ENCODE measurements at regions not wholly inside any gene's neighbourhood (a gene's known extent, or its start where the extent isn't known, plus 50 kb on each side); places are given as distances from the start of the nearest gene placed in this dataset.
"Not testable (repeated sequence)": the region's sequence is repeated elsewhere in the genome, so short reads cannot be mapped to it uniquely, and the experiment has no call there.

- TF ChIP-seq CTCF (IDR thresholded peaks at IDR 0.05; ENCODE audit: unreplicated experiment in 3 of 3) = no peak
- no peaks in the 10 kb centered on the region for H3K27me3 Mint-ChIP-seq (ENCODE audit: low read depth)
- no peak overlapping the region for H3K4me3 Mint-ChIP-seq
- no peaks in the 10 kb centered on the region for H3K4me1 Mint-ChIP-seq
- no peaks in the 10 kb centered on the region for H3K9me3 Mint-ChIP-seq
- no peak overlapping the region for H3K27ac Mint-ChIP-seq
- no peaks in the 10 kb centered on the region for H3K36me3 Mint-ChIP-seq (ENCODE audit: low read depth)
Measured at GRCh38 chr13:21282065-21282464, 105.6 kb downstream of the MRPL57 start.

- H3K4me3 Mint-ChIP-seq = no peak overlapping the region
- peaks cover 3% of the 10 kb centered on the region for H3K27me3 Mint-ChIP-seq (ENCODE audit: low read depth)
- no peaks in the 10 kb centered on the region for H3K4me1 Mint-ChIP-seq
- H3K27ac Mint-ChIP-seq = no peak overlapping the region
- no peaks in the 10 kb centered on the region for H3K9me3 Mint-ChIP-seq
- no peaks in the 10 kb centered on the region for H3K36me3 Mint-ChIP-seq (ENCODE audit: low read depth)
- TF ChIP-seq CTCF (IDR thresholded peaks at IDR 0.05; ENCODE audit: unreplicated experiment in 3 of 3) = no peak
Measured at GRCh38 chr13:21287331-21287907, 111.0 kb downstream of the MRPL57 start.

- Mint-ChIP-seq H3K4me3 (no peak overlapping the region), H3K9me3 (no peaks in the 10 kb centered on the region), H3K36me3 (ENCODE audit: low read depth) (no peaks in the 10 kb centered on the region), H3K4me1 (no peaks in the 10 kb centered on the region), H3K27me3 (ENCODE audit: low read depth) (peaks cover 3% of the 10 kb centered on the region), H3K27ac (no peak overlapping the region)
- no peak for TF ChIP-seq CTCF (IDR thresholded peaks at IDR 0.05; ENCODE audit: unreplicated experiment in 3 of 3)
Measured at GRCh38 chr13:21289475-21289874, 113.0 kb downstream of the MRPL57 start.

GRCh38 chr13:21290442-21291002 is 114.1 kb downstream of the MRPL57 start:
- not testable (repeated sequence) for H3K27me3 Mint-ChIP-seq (ENCODE audit: low read depth); H3K9me3 Mint-ChIP-seq; H3K4me3 Mint-ChIP-seq; H3K4me1 Mint-ChIP-seq; H3K36me3 Mint-ChIP-seq (ENCODE audit: low read depth); H3K27ac Mint-ChIP-seq

GRCh38 chr13:21291840-21292239 is 115.4 kb downstream of the MRPL57 start:
- peaks cover 3% of the 10 kb centered on the region for H3K27me3 Mint-ChIP-seq (ENCODE audit: low read depth)
- peaks cover under 1% of the 10 kb centered on the region for H3K4me1 Mint-ChIP-seq
- TF ChIP-seq CTCF (IDR thresholded peaks at IDR 0.05; ENCODE audit: unreplicated experiment in 3 of 3) = no peak
- no peaks in the 10 kb centered on the region for H3K36me3 Mint-ChIP-seq (ENCODE audit: low read depth)
- no peaks in the 10 kb centered on the region for H3K9me3 Mint-ChIP-seq
- no peak overlapping the region for H3K27ac Mint-ChIP-seq
- no peak overlapping the region for H3K4me3 Mint-ChIP-seq

GRCh38 chr13:21296991-21297390 is 120.5 kb downstream of the MRPL57 start:
- Mint-ChIP-seq H3K27ac (peak overlapping the region; percentile 81 to 94 (median 93)), H3K4me1 (peaks cover 21% of the 10 kb centered on the region), H3K4me3 (peak overlapping the region; percentile 91 to 98 (median 96))
- not testable (repeated sequence) for H3K9me3 Mint-ChIP-seq; H3K27me3 Mint-ChIP-seq (ENCODE audit: low read depth); H3K36me3 Mint-ChIP-seq (ENCODE audit: low read depth)
- TF ChIP-seq CTCF (IDR thresholded peaks at IDR 0.05; ENCODE audit: unreplicated experiment in 3 of 3) = peak; percentile 24 to 51 (median 39)

Measured in nephron (organoid).